SH-SY5Y (cell line): ENCODE measurements at regions not wholly inside any gene's neighbourhood (a gene's known extent, or its start where the extent isn't known, plus 50 kb on each side); places are given as distances from the start of the nearest gene placed in this dataset.

ENCODE experiments used
- GATA2 ChIP-seq: IDR thresholded peaks from 2 replicates; pipeline ENCODE4 v1.6.1; 2011; ENCODE audit warnings: mild to moderate bottlenecking, low read depth, low read length
- GATA3 ChIP-seq: IDR thresholded peaks from 2 replicates; pipeline ENCODE4 v1.6.1; 2011; ENCODE audit warnings: low read depth, mild to moderate bottlenecking, low read length, moderate library complexity

GRCh38 chr4:138090918-138091676 is 151.1 kb downstream of the SLC7A11 start:
- TF ChIP-seq GATA3 (no peak), GATA2 (no peak)

DNA sequence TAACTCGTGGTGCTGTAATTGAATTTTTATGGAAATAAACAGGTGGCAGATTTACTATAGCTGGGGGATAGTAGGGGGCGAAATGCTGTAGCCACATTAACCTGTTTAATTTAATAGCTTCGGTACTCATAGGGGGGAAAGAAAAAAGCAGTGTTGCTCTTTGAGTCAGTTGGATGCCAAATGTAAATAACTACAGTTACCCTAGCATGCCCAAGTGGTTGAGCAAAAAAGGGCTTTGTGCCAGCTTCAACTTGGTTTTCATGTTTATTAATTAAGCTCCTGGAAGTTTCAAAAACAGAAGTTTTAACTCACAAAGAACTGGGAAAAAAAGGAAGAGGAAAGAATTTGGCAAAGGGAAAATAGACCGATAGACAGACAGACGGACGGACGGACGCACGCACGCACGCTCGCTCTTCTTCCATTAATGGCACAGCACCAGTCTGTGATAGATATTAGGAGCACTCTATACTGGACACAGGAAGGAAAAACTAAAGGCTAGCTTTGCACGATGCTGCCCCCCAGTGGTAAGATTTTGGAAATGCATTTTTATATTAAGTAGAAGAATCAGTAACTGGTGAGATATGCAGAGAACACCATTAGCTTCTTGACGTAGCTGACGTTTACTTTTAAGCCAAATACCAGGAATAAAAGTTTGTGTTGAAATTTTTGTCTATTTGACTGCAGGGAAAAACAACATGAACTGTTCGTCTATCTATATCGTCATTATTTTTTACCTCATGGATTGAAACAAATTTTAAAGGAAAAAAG is 151.8 kb downstream of the SLC7A11 start:
- TF ChIP-seq GATA2 (no peak), GATA3 (no peak)

GRCh38 chr4:138088449-138089208 is 153.5 kb downstream of the SLC7A11 start:
- no peak for TF ChIP-seq GATA3
- no peak for TF ChIP-seq GATA2

- TF ChIP-seq GATA2 (no peak), GATA3 (no peak)
Observed at GRCh38 chr4:138087066-138087719, 155.0 kb downstream of the SLC7A11 start.

GRCh38 chr4:138086611-138087041 is 155.5 kb downstream of the SLC7A11 start:
- no peak for TF ChIP-seq GATA2
- no peak for TF ChIP-seq GATA3

- TF ChIP-seq GATA2: no peak
- TF ChIP-seq GATA3: no peak
Observed at GRCh38 chr4:138085736-138086305, 156.3 kb downstream of the SLC7A11 start.

DNA sequence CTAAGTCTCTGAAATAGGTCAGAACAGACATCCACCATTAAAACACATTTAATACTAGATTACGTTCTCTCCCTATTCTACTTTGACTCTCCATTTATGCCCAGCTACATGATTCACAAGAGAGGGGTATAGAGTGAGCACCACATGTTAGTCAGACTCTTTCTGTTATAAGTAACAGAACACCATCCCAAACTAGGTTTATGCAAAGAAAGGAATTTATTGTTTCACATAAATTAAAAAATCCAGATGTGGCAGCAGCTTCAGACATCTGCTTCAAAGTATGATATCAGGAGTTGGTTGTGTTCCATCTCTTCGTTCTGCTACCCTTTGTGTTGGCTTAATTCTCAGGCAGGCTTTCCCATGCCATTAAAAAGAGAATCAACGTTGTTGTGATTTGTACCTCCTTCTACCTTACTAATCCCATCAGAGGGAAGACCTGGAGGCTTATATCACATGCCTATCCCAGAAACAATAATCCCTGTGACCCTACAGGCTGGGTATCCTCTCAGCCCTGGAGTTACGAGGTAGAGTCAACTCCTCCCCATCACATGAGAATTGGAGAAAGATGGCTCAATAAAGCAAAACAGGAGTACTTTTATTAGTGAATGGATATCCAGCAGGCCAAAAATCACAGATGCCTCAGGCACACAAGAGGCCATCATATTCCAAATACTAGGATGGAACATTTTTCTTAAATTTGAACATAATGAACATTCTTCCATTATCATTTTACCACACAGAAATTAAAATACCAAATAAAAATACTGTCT is 163.2 kb downstream of the SLC7A11 start:
- TF ChIP-seq GATA2 (no peak), GATA3 (no peak)

DNA sequence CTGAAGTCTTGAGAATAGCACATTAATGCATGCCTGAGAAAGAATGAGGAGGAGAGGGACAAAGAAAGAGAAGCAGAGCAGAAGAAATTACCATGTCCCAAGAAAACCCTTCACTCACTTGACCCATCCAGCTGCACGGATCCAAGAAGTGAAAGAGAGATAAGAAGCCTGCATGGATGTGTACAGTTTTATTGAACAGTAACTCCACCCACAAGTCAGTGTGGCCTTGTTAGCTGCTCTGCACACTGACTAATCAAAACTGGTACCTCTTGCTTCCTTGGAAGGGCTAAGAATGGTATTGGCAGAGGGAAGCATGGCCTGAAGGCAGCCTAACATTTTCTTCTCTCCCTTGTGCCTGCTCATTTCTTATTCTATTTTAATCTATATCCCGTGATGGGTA is 163.9 kb downstream of the SLC7A11 start:
- TF ChIP-seq GATA2 (no peak), GATA3 (no peak)

GRCh38 chr4:138076561-138076960 is 165.6 kb downstream of the SLC7A11 start:
- no peak for TF ChIP-seq GATA2

DNA sequence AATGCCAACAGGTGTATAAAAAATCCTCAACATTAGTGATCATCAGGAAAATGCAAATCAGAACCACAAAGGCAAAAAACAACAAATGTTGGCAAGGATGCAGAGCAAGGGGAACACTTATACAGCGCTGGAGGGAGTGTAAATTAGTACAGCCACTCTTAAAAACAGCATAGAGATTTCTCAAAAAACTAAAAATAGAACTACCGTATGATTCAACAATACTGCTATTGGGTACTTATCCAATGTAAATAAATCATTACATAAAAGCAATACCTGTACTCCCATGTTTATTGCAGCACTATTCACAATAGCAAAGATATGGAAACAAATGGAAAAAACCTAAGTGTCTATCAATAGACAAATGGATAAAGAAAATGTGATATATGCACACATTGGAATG is 171.3 kb downstream of the SLC7A11 start:
- no peak for TF ChIP-seq GATA3
- TF ChIP-seq GATA2: no peak

DNA sequence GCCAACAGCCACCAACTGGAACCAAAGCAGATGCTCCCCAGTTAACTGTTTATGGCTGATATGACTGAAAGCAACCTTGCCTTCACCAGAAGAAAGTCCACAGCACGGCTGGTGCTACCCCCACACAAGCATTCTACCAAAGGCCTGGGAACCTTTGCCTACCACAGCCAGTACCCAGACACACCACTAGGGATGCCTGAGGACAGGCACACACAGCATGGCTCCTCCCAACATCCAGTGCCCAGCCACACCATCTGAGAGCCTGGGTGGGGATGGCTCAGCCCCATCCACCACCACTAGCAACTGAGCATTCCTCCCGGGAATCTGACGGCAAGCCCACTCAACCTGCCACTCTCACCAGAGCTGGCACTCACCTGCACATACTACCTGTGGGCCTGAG is 178.6 kb downstream of the SLC7A11 start:
- TF ChIP-seq GATA2 (no peak), GATA3 (no peak)

DNA sequence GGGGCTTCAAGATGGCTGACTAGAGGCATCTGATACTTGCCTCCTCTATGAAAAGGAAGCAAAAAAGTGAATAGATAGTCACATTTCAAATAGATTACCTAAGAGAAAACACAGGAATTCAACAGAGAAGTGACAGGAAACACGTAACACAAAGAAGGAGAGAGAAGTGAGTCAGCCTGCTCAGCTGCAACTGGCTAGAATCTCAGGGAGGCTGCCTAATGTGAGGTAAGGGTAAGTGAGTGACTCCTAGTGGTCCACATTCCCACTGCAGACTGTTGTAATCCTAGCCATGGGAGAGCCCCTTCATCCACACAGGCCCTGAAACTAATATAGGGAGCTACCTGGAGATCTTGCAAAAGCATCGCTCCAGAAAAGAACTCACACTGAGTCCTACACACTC is 179.2 kb downstream of the SLC7A11 start:
- TF ChIP-seq GATA3 (no peak), GATA2 (no peak)

DNA sequence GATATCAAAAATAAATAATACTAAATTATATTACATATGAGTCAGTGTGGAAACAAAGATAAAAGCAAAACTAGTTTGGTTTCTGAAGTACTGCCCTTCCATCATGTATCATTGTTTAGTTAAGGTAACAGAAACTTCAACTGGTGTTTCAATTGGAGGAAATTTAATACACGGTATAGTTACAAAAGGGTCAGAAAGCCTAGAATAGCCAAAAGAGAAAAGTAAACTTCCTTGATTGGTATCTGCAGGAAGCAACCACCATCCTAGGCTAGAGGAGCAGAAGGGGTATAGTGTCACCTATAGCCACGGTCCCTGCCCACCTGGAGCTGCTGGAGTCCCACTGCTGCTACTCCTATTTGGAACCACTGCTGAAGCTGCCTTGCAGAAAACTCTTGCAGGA is 185.6 kb downstream of the SLC7A11 start:
- TF ChIP-seq GATA2 (no peak), GATA3 (no peak)

GRCh38 chr4:138055890-138056289 is 186.3 kb downstream of the SLC7A11 start:
- TF ChIP-seq GATA2: no peak
- no peak for TF ChIP-seq GATA3
